Endothelial cell of umbilical vein (primary cell): ENCODE measurements at regions not wholly inside any gene's neighbourhood (a gene's known extent, or its start where the extent isn't known, plus 50 kb on each side); places are given as distances from the start of the nearest gene placed in this dataset.

Experiments used
- CTCF ChIP-seq, 2 donors: IDR thresholded peaks; 1 replicate in 1 of 2; 2 replicates in 1 of 2; pipeline ENCODE4 v1.5.1; 2011; ENCODE audit warnings: low read length in 2 of 2, mild to moderate bottlenecking in 2 of 2, moderate library complexity in 2 of 2, control low read depth in 1 of 2, inconsistent platforms in 1 of 2, low read depth in 1 of 2; ENCODE audit not compliant: insufficient read depth in 1 of 2; ENCODE audit errors: extremely low read depth in 1 of 2
- EZH2 ChIP-seq: IDR thresholded peaks from 2 replicates; pipeline ENCODE4 v1.6.1; 2012; ENCODE audit warnings: borderline replicate concordance, low read depth, mild to moderate bottlenecking, moderate library complexity, low read length, inconsistent platforms; ENCODE audit not compliant: severe bottlenecking
- FOS ChIP-seq: IDR thresholded peaks from 2 replicates; pipeline ENCODE4 v1.6.1; 2011; ENCODE audit warnings: mild to moderate bottlenecking, low read length, moderate library complexity, borderline replicate concordance; ENCODE audit not compliant: insufficient read depth
- MYC ChIP-seq: IDR thresholded peaks from one replicate; pipeline ENCODE4 v1.6.1; 2011; ENCODE audit warnings: mild to moderate bottlenecking, low read depth, low read length
- POLR2A ChIP-seq: IDR thresholded peaks from 2 replicates; pipeline ENCODE4 v1.6.1; 2012; ENCODE audit warnings: low read depth, mild to moderate bottlenecking, control low read depth, low read length
- POLR2AphosphoS5 ChIP-seq: IDR thresholded peaks from 2 replicates; pipeline ENCODE4 v1.6.1; 2012; ENCODE audit warnings: low read depth, mild to moderate bottlenecking, control low read depth, low read length, moderate library complexity; ENCODE audit not compliant: insufficient read depth
- TF ChIP-seq, protein P1 (sequence below): IDR thresholded peaks from 2 replicates; pipeline ENCODE4 v1.6.1; 2011; ENCODE audit not compliant: insufficient read depth, insufficient read length

- TF ChIP-seq EZH2, result no peak
- no peak for TF ChIP-seq CTCF (IDR thresholded peaks at IDR 0.05; ENCODE audit: extremely low read depth in 1 of 2, insufficient read depth in 1 of 2, low read depth in 1 of 2, low read length in 2 of 2)
- TF ChIP-seq POLR2AphosphoS5, result no peak
- no peak for TF ChIP-seq POLR2A
- TF ChIP-seq MYC, result no peak
- TF ChIP-seq, protein P1, sequence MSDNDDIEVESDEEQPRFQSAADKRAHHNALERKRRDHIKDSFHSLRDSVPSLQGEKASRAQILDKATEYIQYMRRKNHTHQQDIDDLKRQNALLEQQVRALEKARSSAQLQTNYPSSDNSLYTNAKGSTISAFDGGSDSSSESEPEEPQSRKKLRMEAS, result no peak
- TF ChIP-seq FOS, result no peak
Observed at GRCh38 chr2:234834228-234834923, 117.4 kb upstream of the SH3BP4 start.
